ENCODE measurements at regions not wholly inside any gene's neighbourhood (a gene's known extent, or its start where the extent isn't known, plus 50 kb on each side); places are given as distances from the start of the nearest gene placed in this dataset.

DNA sequence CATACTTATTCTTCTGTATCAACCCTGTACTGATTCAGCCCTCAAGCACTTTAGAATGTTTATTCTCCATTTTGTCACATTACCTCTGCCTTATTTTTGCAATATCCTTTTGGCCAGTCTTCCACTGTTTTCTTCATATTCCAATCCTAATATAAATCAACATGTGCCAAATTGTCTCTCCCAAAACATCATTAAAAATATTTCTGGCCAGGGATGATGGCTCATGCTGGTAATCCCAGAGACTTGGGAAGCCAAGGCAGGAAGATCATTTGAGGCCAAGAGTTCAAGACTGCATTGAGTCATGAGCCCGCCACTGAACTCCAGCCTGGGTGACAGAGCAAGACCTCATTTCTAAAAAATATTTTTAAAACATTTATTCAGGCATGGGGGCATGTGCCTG lies 641.4 kb upstream of the CBLB start:
- TF ChIP-seq POLR2A (IDR thresholded peaks at IDR 0.05) (no peak), EP300 (IDR thresholded peaks at IDR 0.05) (peak in 1 of 2 donors; percentile 74)
- TF ChIP-seq, protein P1, sequence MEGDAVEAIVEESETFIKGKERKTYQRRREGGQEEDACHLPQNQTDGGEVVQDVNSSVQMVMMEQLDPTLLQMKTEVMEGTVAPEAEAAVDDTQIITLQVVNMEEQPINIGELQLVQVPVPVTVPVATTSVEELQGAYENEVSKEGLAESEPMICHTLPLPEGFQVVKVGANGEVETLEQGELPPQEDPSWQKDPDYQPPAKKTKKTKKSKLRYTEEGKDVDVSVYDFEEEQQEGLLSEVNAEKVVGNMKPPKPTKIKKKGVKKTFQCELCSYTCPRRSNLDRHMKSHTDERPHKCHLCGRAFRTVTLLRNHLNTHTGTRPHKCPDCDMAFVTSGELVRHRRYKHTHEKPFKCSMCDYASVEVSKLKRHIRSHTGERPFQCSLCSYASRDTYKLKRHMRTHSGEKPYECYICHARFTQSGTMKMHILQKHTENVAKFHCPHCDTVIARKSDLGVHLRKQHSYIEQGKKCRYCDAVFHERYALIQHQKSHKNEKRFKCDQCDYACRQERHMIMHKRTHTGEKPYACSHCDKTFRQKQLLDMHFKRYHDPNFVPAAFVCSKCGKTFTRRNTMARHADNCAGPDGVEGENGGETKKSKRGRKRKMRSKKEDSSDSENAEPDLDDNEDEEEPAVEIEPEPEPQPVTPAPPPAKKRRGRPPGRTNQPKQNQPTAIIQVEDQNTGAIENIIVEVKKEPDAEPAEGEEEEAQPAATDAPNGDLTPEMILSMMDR (IDR thresholded peaks at IDR 0.05), result no peak
